HG02571 (cell line): ENCODE measurements at regions not wholly inside any gene's neighbourhood (a gene's known extent, or its start where the extent isn't known, plus 50 kb on each side); places are given as distances from the start of the nearest gene placed in this dataset.

Experiments used
- ATAC-seq: cut with Tn5 transposase; IDR thresholded peaks from one replicate; pipeline ENCODE4 v1.9.1; 2021; ENCODE audit warnings: mild to moderate bottlenecking, moderate library complexity; ENCODE audit not compliant: unreplicated experiment

DNA sequence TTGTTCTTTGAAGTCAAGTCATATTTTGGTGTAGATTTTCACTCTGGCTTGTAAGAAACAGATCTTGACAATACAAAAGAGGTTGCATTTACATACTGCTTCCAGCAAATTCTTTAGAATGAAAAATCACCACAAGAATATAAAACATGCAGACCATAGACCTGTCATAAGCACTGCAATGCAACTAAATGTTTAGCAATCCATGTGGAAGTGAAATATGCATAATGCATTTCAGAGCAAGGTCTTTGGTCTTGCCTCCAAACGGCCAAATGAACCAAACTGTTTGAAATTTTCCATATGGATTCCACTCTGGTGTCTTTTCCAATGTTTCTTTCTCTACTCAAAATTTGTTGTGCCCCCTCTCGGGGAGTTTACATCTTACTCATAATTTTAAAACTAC, 271.0 kb upstream of the CDH20 start:
- ATAC-seq, result no peak

- ATAC-seq, result no peak
These were observed 268.3 kb upstream of the CDH20 start for GRCh38 chr18:61064911-61065310.

- no peak for ATAC-seq
These were observed 256.2 kb upstream of the CDH20 start for GRCh38 chr18:61076986-61077385.

- ATAC-seq, result no peak
These were observed 253.5 kb upstream of the CDH20 start for GRCh38 chr18:61079714-61080113.

GRCh38 chr18:61080954-61081528, 252.2 kb upstream of the CDH20 start:
- no peak for ATAC-seq

DNA sequence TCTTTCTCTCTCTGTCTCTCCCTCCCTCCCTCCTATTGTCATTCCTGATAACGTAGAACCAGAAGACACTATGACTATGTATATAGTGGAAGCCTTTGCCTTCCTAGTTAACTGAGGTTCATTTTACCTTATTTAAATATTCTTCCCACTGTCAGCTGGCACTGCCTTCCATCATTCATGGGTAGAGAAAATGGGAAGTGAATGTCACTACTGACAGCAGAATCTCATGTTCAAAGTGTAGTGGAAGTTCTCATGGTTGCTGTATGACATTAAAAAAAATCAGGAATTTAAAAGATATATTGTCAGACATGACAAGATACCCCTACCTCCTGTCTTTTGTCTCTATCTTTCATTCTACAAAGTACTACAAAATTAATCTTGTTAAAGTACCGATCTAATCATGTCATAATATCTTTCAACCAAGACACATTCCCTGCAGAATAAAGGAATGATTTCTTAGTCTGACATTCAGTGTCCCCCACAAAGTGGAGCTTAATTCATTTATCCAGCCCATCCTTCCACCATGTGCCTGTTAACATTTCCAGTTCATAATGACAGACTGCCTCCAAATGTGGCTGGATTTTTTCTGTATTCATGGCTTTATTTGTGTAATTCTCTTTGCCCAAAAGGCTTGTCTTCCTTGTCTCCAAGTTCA, 250.1 kb upstream of the CDH20 start:
- no peak for ATAC-seq

DNA sequence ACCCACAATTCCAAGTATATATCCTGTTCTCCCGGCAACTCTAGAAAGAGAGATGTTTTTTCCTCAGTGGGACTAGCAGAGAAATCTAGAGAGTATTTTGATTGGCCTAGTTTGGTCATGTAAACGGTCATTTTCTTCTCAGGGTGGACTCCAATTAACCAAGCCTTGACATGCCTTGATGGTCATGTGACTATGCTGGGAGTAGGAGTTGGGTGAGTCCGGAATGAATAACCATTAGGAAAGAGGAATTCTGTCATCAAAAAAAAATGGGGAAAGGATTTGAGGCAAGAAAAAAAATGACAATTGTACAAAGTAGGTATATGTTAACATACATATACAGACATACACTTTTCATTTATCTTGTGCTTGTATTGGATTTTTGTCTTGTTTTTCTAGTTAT, 248.2 kb upstream of the CDH20 start:
- no peak for ATAC-seq

- no peak for ATAC-seq
These were observed 247.5 kb upstream of the CDH20 start for GRCh38 chr18:61085761-61086160.

GRCh38 chr18:61086657-61087056, 246.6 kb upstream of the CDH20 start:
- no peak for ATAC-seq

- no peak for ATAC-seq
These were observed 241.9 kb upstream of the CDH20 start for GRCh38 chr18:61091379-61091778.

- no peak for ATAC-seq
These were observed 239.3 kb upstream of the CDH20 start for GRCh38 chr18:61093965-61094364.

GRCh38 chr18:61096226-61096625, 237.0 kb upstream of the CDH20 start:
- no peak for ATAC-seq

GRCh38 chr18:61107113-61107512, 226.1 kb upstream of the CDH20 start:
- ATAC-seq, result no peak

- no peak for ATAC-seq
These were observed 224.5 kb upstream of the CDH20 start for GRCh38 chr18:61108706-61109105.

- ATAC-seq, result no peak
These were observed 209.9 kb upstream of the CDH20 start for GRCh38 chr18:61123309-61123708.

DNA sequence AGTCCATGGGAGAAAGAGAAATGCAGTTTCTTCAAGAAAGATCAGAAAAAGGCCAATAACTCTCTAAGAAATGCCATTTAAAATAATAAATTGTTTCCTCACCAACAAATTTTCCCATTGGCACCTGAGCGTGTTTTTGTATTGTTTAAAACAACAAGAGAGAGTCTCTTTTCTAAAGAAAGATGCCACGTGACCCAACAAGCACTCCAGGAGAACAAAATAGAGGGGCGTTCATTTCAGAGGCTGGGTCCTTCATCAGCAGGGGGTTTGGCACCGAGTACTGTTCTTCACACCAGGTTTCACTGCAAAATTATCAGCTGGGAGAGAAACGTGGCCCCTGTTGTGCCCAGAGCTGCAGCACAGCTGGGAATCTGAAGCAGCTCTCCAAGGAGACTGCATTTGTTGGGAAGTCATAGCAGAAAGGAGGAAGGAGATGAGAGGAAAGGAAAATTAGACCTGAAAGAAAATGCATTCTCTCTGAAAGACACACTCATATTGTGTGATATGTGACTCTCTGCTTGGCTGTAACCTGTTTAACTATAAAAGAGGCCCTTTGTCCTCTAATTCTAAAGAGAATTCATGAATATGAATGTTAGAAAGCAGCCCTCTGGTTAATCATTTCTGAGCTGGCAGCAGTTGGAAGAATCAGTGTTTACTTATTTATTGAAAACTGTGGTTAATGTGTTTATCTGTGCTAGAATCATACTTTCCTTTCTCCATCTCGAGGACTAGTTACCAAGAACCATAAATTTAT, 205.3 kb upstream of the CDH20 start:
- no peak for ATAC-seq

GRCh38 chr18:61129001-61129400, 204.2 kb upstream of the CDH20 start:
- no peak for ATAC-seq

- no peak for ATAC-seq
These were observed 201.2 kb upstream of the CDH20 start for GRCh38 chr18:61132031-61132430.

DNA sequence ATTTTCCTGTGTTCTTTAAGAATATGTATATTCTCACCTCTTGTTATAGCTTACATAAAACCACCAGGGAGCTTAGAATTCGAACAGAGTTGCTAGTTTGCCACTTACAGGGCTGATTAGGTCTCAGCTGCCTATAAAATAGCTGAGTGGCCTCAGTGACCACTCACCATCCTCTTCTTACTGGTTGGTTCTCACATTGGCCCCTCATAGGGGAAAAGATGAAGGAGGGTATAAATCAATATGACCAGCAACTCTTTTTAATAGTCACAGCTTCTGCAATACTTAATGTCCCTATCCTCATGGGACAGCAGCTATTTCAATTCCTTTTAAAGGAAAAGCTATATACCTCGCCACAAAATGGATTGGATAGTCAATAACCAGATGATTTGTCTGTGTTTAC, 199.4 kb upstream of the CDH20 start:
- no peak for ATAC-seq

GRCh38 chr18:61136711-61137251, 196.4 kb upstream of the CDH20 start:
- no peak for ATAC-seq

- no peak for ATAC-seq
These were observed 191.5 kb upstream of the CDH20 start for GRCh38 chr18:61141691-61142090.

DNA sequence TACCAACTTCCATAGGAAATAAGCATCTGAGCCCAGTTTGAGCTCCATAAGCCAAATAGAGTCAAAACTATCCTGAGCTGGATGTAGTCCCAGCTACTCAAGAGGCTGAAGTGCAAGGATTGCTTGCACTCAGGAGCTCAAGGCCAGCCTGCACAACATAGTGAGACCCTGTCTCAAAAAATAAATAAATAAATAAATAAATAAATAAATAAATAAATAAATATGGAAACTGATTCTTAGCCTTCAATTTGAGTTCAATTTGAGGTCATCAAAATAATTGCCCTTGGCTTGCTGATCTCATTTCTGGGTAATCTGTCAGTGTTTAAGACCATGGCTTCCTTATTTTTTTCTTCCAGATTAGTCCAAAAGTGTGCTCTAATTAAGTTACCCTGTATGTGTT, 184.9 kb upstream of the CDH20 start:
- ATAC-seq, result no peak
